IMR-90 (cell line): ENCODE measurements at regions not wholly inside any gene's neighbourhood (a gene's known extent, or its start where the extent isn't known, plus 50 kb on each side); places are given as distances from the start of the nearest gene placed in this dataset.

Experiments
- MAFK ChIP-seq: IDR thresholded peaks from 2 replicates; pipeline ENCODE4 v1.6.1; 2012; ENCODE audit warnings: low read depth, low read length, improper control_type of control experiment
- TF ChIP-seq, protein P1 (sequence below): conservative IDR thresholded peaks from 2 replicates; pipeline ENCODE4 v1.5.1; 2012; ENCODE audit warnings: mild to moderate bottlenecking, low read depth, low read length, improper control_type of control experiment

DNA sequence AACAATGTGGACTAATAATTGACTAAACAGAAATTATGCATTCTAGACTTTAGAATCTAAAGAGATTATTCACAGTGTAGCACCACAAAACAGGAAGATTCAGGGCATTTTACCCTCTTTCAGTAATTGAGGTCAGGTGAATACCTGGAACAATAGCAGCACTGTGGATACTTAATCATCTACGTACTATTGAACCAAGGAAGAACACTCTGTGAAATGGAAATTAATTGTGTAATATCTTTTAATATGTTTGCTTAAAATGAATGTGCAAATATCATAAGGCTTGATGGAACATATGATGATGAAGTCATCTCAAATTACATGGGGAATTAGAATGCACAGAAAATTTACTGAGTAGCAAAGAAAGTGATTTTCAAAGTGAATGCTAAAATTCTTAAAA, 68.5 kb upstream of the MAP9 start:
- TF ChIP-seq, protein P1, sequence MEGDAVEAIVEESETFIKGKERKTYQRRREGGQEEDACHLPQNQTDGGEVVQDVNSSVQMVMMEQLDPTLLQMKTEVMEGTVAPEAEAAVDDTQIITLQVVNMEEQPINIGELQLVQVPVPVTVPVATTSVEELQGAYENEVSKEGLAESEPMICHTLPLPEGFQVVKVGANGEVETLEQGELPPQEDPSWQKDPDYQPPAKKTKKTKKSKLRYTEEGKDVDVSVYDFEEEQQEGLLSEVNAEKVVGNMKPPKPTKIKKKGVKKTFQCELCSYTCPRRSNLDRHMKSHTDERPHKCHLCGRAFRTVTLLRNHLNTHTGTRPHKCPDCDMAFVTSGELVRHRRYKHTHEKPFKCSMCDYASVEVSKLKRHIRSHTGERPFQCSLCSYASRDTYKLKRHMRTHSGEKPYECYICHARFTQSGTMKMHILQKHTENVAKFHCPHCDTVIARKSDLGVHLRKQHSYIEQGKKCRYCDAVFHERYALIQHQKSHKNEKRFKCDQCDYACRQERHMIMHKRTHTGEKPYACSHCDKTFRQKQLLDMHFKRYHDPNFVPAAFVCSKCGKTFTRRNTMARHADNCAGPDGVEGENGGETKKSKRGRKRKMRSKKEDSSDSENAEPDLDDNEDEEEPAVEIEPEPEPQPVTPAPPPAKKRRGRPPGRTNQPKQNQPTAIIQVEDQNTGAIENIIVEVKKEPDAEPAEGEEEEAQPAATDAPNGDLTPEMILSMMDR, result no peak
- no peak for TF ChIP-seq MAFK
